ENCODE measurements at regions not wholly inside any gene's neighbourhood (a gene's known extent, or its start where the extent isn't known, plus 50 kb on each side); places are given as distances from the start of the nearest gene placed in this dataset.

GRCh38 chr1:195495720-195496635 lies 1112.3 kb downstream of the KCNT2 start:
- TF ChIP-seq, protein P1, sequence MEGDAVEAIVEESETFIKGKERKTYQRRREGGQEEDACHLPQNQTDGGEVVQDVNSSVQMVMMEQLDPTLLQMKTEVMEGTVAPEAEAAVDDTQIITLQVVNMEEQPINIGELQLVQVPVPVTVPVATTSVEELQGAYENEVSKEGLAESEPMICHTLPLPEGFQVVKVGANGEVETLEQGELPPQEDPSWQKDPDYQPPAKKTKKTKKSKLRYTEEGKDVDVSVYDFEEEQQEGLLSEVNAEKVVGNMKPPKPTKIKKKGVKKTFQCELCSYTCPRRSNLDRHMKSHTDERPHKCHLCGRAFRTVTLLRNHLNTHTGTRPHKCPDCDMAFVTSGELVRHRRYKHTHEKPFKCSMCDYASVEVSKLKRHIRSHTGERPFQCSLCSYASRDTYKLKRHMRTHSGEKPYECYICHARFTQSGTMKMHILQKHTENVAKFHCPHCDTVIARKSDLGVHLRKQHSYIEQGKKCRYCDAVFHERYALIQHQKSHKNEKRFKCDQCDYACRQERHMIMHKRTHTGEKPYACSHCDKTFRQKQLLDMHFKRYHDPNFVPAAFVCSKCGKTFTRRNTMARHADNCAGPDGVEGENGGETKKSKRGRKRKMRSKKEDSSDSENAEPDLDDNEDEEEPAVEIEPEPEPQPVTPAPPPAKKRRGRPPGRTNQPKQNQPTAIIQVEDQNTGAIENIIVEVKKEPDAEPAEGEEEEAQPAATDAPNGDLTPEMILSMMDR (IDR thresholded peaks at IDR 0.05), result no peak
- no peak for TF ChIP-seq ZFX (IDR thresholded peaks at IDR 0.05; ENCODE audit: borderline replicate concordance)

All from 22Rv1 (cell line).